Psoas muscle (tissue), 7 donors: ENCODE measurements at regions not wholly inside any gene's neighbourhood (a gene's known extent, or its start where the extent isn't known, plus 50 kb on each side); places are given as distances from the start of the nearest gene placed in this dataset.

Experiments used
- ATAC-seq, 4 donors: fragments of 200-7000 bp; cut with Tn5 transposase; one replicate each; pipeline ENCODE4 v1.9.1; 2020; ENCODE audit warnings: moderate library complexity in 3 of 4, mild to moderate bottlenecking in 2 of 4
- DNase-seq, 2 donors: peaks; one replicate each; pipeline ENCODE4 v3.0.0-alpha.2; 2020
- H3K27ac ChIP-seq: fragments of 200-600 bp; one replicate; pipeline ENCODE4 v1.8.0; 2022
- H3K27me3 ChIP-seq, 3 donors: fragments of 200-600 bp in 1 of 3; one replicate each; pipeline versions ENCODE4 v1.6.1 to v1.8.0; 2013 to 2022; ENCODE audit warnings: low read length in 2 of 3, mild to moderate bottlenecking in 2 of 3, moderate library complexity in 1 of 3; ENCODE audit not compliant: insufficient read depth in 3 of 3
- H3K36me3 ChIP-seq, 2 donors: fragments of 200-600 bp in 1 of 2; one replicate each; pipeline versions ENCODE4 v1.6.1 to v1.8.0; 2013 to 2022; ENCODE audit warnings: low read depth in 1 of 2, mild to moderate bottlenecking in 1 of 2, moderate library complexity in 1 of 2; ENCODE audit not compliant: insufficient read depth in 1 of 2
- H3K4me1 ChIP-seq: fragments of 200-600 bp; one replicate; pipeline ENCODE4 v1.8.0; 2022
- H3K4me3 ChIP-seq: fragments of 200-600 bp; one replicate; pipeline ENCODE4 v1.8.0; 2022; ENCODE audit warnings: mild to moderate bottlenecking
- H3K9me3 ChIP-seq: fragments of 200-600 bp; one replicate; pipeline ENCODE4 v1.8.0; 2022
- WGBS, 3 donors: extraction: QIAGEN DNeasy Blood & Tissue Kit; methylation state at CpG; one replicate each; pipeline versions ENCODE4 v1.1.6 to v1.1.7; 2013; 5-methylcytosine and 5-hydroxymethylcytosine counted together
- intact Hi-C, 2 donors: fragments of 100-400 bp; cut with DNase I; formaldehyde crosslinking; loops; one replicate each; pipeline versions ENCODE4 v1.11.0 to v1.14.2; 2022
- TF ChIP-seq, protein P1 (sequence below): fragments of 200-600 bp; IDR thresholded peaks from one replicate; pipeline ENCODE4 v1.8.0; 2022; ENCODE audit warnings: antibody characterized with exemption
- donor health status: healthy with polysubstance abuse.
- donor health status: DM: no; HTN: no; CAD: no; lungs with moderate emphysema.
- donor health status: Bipolar disorder and iron deficiency.
- donor health status: healthy.
- donor health status: DM: yes; HTN: yes; CAD: no.
- donor health status: DM: no; HTN: no; CAD: no.
- donor health status: DM: yes; HTN: yes; CAD: no.

DNA sequence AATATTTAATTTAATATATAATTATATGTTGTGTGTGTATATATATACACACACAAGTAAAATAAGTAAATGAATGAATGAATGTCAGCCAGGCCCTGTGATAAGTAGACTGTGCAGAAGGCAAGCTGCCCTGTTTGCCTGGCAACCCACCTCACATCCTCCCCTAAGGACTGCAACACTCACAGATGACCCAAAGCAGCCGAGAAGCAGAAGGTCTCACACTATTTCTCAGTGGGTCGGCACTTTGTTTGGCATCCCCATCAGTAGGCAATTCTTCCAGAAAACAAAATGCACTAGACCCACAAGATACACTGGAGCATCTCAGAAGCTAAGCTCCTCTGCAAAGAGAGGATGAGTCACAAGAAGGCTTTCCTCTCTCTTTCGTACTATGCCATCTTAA, 152.1 kb upstream of the GRAMD2B start:
- Histone ChIP-seq H3K4me3 (no peak overlapping the region), H3K27me3 (peaks cover 0 to 2% (median 0%) of the 10 kb centered on the region in 3 donors), H3K4me1 (no peaks in the 10 kb centered on the region), H3K27ac (no peak overlapping the region), H3K9me3 (no peaks in the 10 kb centered on the region), H3K36me3 (no peaks in the 10 kb centered on the region)
- TF ChIP-seq, protein P1, sequence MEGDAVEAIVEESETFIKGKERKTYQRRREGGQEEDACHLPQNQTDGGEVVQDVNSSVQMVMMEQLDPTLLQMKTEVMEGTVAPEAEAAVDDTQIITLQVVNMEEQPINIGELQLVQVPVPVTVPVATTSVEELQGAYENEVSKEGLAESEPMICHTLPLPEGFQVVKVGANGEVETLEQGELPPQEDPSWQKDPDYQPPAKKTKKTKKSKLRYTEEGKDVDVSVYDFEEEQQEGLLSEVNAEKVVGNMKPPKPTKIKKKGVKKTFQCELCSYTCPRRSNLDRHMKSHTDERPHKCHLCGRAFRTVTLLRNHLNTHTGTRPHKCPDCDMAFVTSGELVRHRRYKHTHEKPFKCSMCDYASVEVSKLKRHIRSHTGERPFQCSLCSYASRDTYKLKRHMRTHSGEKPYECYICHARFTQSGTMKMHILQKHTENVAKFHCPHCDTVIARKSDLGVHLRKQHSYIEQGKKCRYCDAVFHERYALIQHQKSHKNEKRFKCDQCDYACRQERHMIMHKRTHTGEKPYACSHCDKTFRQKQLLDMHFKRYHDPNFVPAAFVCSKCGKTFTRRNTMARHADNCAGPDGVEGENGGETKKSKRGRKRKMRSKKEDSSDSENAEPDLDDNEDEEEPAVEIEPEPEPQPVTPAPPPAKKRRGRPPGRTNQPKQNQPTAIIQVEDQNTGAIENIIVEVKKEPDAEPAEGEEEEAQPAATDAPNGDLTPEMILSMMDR, result no peak
- intact Hi-C loops, result no loop called here
- DNase-seq, result no peak
- WGBS, 3 donors, result 90 to 93% (median 90%) methylated on average over 3 of the region's 3 CpGs
- ATAC-seq, result no peak

DNA sequence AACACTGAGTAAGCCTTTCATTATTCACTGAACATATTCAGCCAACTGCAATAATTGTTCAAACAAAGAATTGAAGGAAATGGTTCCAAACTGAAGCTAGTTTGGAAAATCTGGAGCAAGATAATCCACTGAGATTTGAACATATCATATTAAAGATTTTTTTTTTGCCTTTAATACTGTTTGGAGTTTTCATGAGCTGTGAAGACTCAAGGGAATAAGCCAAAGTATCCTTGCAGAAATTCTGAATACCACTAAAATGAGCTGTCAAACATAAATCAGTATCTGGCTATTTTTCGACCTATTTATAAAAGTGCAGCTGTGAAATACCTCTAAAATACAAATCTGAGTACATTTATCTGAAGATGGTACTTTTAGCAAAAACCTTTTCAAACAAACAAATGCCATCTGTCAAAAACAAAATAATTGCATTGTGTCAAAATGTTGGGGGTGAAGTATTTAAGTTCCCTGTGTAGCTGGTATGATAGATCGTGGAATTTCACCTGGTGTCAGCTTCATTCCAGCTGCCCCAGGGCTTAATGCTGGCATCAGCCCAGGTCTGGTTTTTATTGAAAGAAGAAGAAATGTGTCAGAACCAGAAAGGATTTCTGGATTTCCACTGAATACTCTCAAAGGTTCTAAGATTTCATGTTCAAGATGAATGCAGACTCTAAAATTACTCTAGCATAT, 149.0 kb upstream of the GRAMD2B start:
- no peaks in the 10 kb centered on the region for H3K4me1 ChIP-seq
- ATAC-seq, result no peak
- intact Hi-C loops, result no loop called here
- no peaks in the 10 kb centered on the region for H3K9me3 ChIP-seq
- H3K4me3 ChIP-seq, result no peak overlapping the region
- no peaks in the 10 kb centered on the region for H3K36me3 ChIP-seq
- no peaks in the 10 kb centered on the region for H3K27me3 ChIP-seq
- 19 to 32% (median 26%) methylated on average over 2 of the region's 2 CpGs for WGBS, 3 donors
- H3K27ac ChIP-seq, result no peak overlapping the region
- TF ChIP-seq, protein P1, result no peak
- DNase-seq, result no peak

DNA sequence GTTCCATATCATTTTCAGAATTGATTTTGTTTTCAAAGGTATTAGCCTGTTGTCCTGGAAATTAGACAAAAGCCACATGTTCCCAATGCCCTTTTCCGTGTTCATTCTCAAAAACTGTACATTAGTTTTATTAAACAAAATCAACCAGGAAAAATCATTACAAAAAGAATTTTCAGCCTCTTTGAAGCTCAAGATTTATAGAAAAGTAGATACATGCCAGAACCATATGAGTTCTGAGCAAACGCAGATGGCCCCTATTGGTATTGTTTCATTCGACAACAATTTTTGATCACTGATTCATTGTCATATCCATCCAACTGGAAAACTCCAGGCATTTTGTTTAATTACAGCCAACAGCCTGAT, 148.5 kb upstream of the GRAMD2B start:
- TF ChIP-seq, protein P1, result no peak
- DNase-seq (no peak), ATAC-seq (no peak)
- Histone ChIP-seq H3K27ac (no peak overlapping the region), H3K27me3 (no peaks in the 10 kb centered on the region), H3K4me3 (no peak overlapping the region), H3K4me1 (no peaks in the 10 kb centered on the region), H3K36me3 (no peaks in the 10 kb centered on the region), H3K9me3 (no peaks in the 10 kb centered on the region)
- 43 to 53% (median 44%) methylated on average over 3 of the region's 3 CpGs for WGBS, 3 donors
- intact Hi-C loops, result no loop called here

DNA sequence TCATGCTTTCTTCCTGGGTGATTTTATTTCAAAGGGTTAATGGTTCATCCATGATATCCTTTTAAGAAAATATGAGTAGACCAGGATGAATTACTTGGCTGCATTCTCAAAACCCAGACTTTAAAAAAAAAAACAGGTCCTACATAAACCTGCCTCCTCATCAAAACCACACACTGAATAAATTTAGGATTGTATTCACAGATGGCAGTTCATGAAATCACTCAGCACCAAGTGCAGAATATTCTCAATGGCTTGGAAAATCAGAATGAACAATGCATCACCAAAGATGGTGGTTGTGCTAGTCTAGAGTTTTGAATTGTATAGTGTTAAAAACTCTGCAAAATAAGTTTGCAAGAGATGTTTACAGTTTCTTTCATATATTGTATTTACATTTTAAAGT, 145.4 kb upstream of the GRAMD2B start:
- no peaks in the 10 kb centered on the region for H3K9me3 ChIP-seq
- no peak overlapping the region for H3K4me3 ChIP-seq
- no peak for ATAC-seq
- intact Hi-C loops, result no loop called here
- no peaks in the 10 kb centered on the region for H3K4me1 ChIP-seq
- no peak overlapping the region for H3K27ac ChIP-seq
- TF ChIP-seq, protein P1, result no peak
- no peaks in the 10 kb centered on the region for H3K27me3 ChIP-seq
- H3K36me3 ChIP-seq, result no peaks in the 10 kb centered on the region
- no peak for DNase-seq

DNA sequence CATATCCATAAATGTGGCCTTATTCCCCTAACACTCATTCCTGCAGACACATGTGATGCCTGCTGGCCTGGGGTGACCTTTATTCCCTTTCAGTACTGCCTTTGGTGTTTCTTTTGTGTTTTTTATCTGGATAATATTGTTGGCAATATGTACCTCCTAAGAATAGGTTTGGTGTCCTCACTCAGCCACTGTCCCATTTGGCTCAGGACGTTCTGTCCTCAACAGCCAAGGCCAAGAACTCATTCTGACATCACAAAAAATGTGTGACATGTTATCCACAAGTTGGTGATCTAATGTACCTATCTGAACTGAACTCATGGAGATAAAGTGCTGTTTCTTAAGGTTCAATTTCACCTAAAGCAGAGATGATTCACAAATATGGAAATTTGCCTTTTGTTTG, 142.9 kb upstream of the GRAMD2B start:
- Histone ChIP-seq H3K27me3 (no peaks in the 10 kb centered on the region), H3K36me3 (no peaks in the 10 kb centered on the region), H3K4me3 (no peak overlapping the region), H3K27ac (no peak overlapping the region), H3K4me1 (no peaks in the 10 kb centered on the region), H3K9me3 (no peaks in the 10 kb centered on the region)
- peak in 2 of 4 donors; percentile 54 to 57 for ATAC-seq
- TF ChIP-seq, protein P1, result no peak
- no peak for DNase-seq
- WGBS, 3 donors, result 16 to 25% (median 20%) methylated on average over 1 of the region's 1 CpG
- intact Hi-C loops, result no loop called here
